ENCODE measurements at regions not wholly inside any gene's neighbourhood (a gene's known extent, or its start where the extent isn't known, plus 50 kb on each side); places are given as distances from the start of the nearest gene placed in this dataset.

DNA sequence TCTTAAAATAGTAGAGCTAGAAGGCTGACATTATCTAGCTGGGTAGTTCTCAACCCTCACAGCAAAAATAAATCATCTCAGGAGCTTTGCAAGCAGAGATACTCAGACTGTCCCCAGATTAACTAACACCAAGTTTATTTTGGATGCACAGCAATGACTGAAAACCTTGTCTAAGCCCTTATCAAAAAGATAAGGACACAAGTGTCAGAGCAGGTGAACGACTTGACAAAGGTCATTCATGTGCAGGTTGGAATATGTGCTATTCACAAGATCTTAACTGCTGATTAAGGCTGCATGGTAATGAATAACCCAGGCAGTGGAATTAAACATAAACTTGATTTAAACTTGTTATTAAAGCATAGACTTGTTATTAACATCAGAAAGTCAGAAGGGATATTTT is 246.6 kb downstream of the BTG1 start:
- no peak overlapping the region for H3K4me2 ChIP-seq (ENCODE audit: insufficient read depth, low read length)
- no peaks in the 10 kb centered on the region for H3K27me3 ChIP-seq (ENCODE audit: insufficient read depth, low read length, poor library complexity)
- no peak overlapping the region for H3K27ac ChIP-seq (ENCODE audit: low read length)
- H3K4me3 ChIP-seq (ENCODE audit: low read depth in 1 of 2, low read length in 2 of 2): no peak overlapping the region
- no peak overlapping the region for H3K9ac ChIP-seq (ENCODE audit: low read depth, low read length)
- H3K4me1 ChIP-seq (ENCODE audit: insufficient read depth, low read length): no peaks in the 10 kb centered on the region
- peaks cover 4% of the 10 kb centered on the region for H3K9me3 ChIP-seq (ENCODE audit: insufficient read depth, low read length, severe bottlenecking)
- no peaks in the 10 kb centered on the region for H3K79me2 ChIP-seq (ENCODE audit: insufficient read depth, low read length)
- no peak for DNase-seq
- no peaks in the 10 kb centered on the region for H3K36me3 ChIP-seq (ENCODE audit: insufficient read depth, low read length)
- no peak overlapping the region for H2AFZ ChIP-seq (ENCODE audit: low read depth, low read length)
- no peak for ATAC-seq (ENCODE audit: insufficient read depth, low read depth)
- no peaks in the 10 kb centered on the region for H4K20me1 ChIP-seq (ENCODE audit: insufficient read depth, low read length)
- TF ChIP-seq CTCF (IDR thresholded peaks at IDR 0.05; ENCODE audit: borderline replicate concordance, extremely low read depth, low read length, poor library complexity, severe bottlenecking) (no peak), EZH2 (IDR thresholded peaks at IDR 0.05; ENCODE audit: borderline replicate concordance, low read depth, low read length, severe bottlenecking) (no peak)

- no peaks in the 10 kb centered on the region for H3K4me1 ChIP-seq (ENCODE audit: insufficient read depth, low read length)
Measured at GRCh38 chr12:91897025-91897515, 248.6 kb downstream of the BTG1 start.

GRCh38 chr12:91896286-91897024 is 249.2 kb downstream of the BTG1 start:
- Histone ChIP-seq H3K4me2 (ENCODE audit: insufficient read depth, low read length) (no peak overlapping the region), H3K27ac (ENCODE audit: low read length) (no peak overlapping the region), H3K9me3 (ENCODE audit: insufficient read depth, low read length, severe bottlenecking) (no peaks in the 10 kb centered on the region), H4K20me1 (ENCODE audit: insufficient read depth, low read length) (no peaks in the 10 kb centered on the region), H3K4me1 (ENCODE audit: insufficient read depth, low read length) (no peaks in the 10 kb centered on the region), H3K36me3 (ENCODE audit: insufficient read depth, low read length) (no peaks in the 10 kb centered on the region), H2AFZ (ENCODE audit: low read depth, low read length) (no peak overlapping the region), H3K27me3 (ENCODE audit: insufficient read depth, low read length, poor library complexity) (no peaks in the 10 kb centered on the region), H3K79me2 (ENCODE audit: insufficient read depth, low read length) (no peaks in the 10 kb centered on the region), H3K9ac (ENCODE audit: low read depth, low read length) (no peak overlapping the region), H3K4me3 (ENCODE audit: low read depth in 1 of 2, low read length in 2 of 2) (no peak overlapping the region)
- DNase-seq: no peak
- TF ChIP-seq EZH2 (IDR thresholded peaks at IDR 0.05; ENCODE audit: borderline replicate concordance, low read depth, low read length, severe bottlenecking) (no peak), CTCF (IDR thresholded peaks at IDR 0.05; ENCODE audit: borderline replicate concordance, extremely low read depth, low read length, poor library complexity, severe bottlenecking) (no peak)
- no peak for ATAC-seq (ENCODE audit: insufficient read depth, low read depth)

More at GRCh38 chr12:91897025-91897515, 248.6 kb downstream of the BTG1 start:
- DNase-seq (no peak), ATAC-seq (ENCODE audit: insufficient read depth, low read depth) (no peak)
- Histone ChIP-seq H4K20me1 (ENCODE audit: insufficient read depth, low read length) (no peaks in the 10 kb centered on the region), H3K9ac (ENCODE audit: low read depth, low read length) (no peak overlapping the region), H3K27ac (ENCODE audit: low read length) (no peak overlapping the region), H3K79me2 (ENCODE audit: insufficient read depth, low read length) (no peaks in the 10 kb centered on the region), H3K4me2 (ENCODE audit: insufficient read depth, low read length) (no peak overlapping the region), H3K36me3 (ENCODE audit: insufficient read depth, low read length) (no peaks in the 10 kb centered on the region), H3K9me3 (ENCODE audit: insufficient read depth, low read length, severe bottlenecking) (no peaks in the 10 kb centered on the region), H2AFZ (ENCODE audit: low read depth, low read length) (no peak overlapping the region), H3K27me3 (ENCODE audit: insufficient read depth, low read length, poor library complexity) (no peaks in the 10 kb centered on the region), H3K4me3 (ENCODE audit: low read depth in 1 of 2, low read length in 2 of 2) (no peak overlapping the region)
- TF ChIP-seq CTCF (IDR thresholded peaks at IDR 0.05; ENCODE audit: borderline replicate concordance, extremely low read depth, low read length, poor library complexity, severe bottlenecking): no peak
- no peak for TF ChIP-seq EZH2 (IDR thresholded peaks at IDR 0.05; ENCODE audit: borderline replicate concordance, low read depth, low read length, severe bottlenecking)
